ACHN (cell line): ENCODE measurements at regions not wholly inside any gene's neighbourhood (a gene's known extent, or its start where the extent isn't known, plus 50 kb on each side); places are given as distances from the start of the nearest gene placed in this dataset.

Source experiments
- DNase-seq: peaks from one replicate; pipeline ENCODE4 v3.0.0-alpha.2; 2015
- in situ Hi-C: cut with HindIII; loops from 2 replicates; pipeline ENCODE4 v1.10.0; 2017; ENCODE audit warnings: low sequenced_read_pairs, low pct_ligation_motif_present, low pct_unique_long_range_greater_than_20kb

- in situ Hi-C loops, result no loop called here
- DNase-seq, result no peak
These were observed 288.3 kb upstream of the RBFOX1 start for GRCh38 chr16:7044331-7044730.

- in situ Hi-C loops, result no loop called here
- no peak for DNase-seq
These were observed 294.2 kb upstream of the RBFOX1 start for GRCh38 chr16:7038475-7038874.

GRCh38 chr16:7037495-7037894 is 295.1 kb upstream of the RBFOX1 start:
- DNase-seq, result no peak
- in situ Hi-C loops, result no loop called here

- DNase-seq, result no peak
- in situ Hi-C loops, result no loop called here
These were observed 301.6 kb upstream of the RBFOX1 start for GRCh38 chr16:7031031-7031430.

GRCh38 chr16:7027401-7027800 is 305.2 kb upstream of the RBFOX1 start:
- in situ Hi-C loops, result no loop called here
- DNase-seq, result no peak

- DNase-seq, result no peak
- in situ Hi-C loops, result no loop called here
These were observed 306.0 kb upstream of the RBFOX1 start for GRCh38 chr16:7026639-7027038.

- DNase-seq, result peak; percentile 79
- in situ Hi-C loops, result no loop called here
These were observed 306.9 kb upstream of the RBFOX1 start for GRCh38 chr16:7025616-7026190.

GRCh38 chr16:7021653-7022275 is 310.9 kb upstream of the RBFOX1 start:
- in situ Hi-C loops, result no loop called here

GRCh38 chr16:7017006-7017662 is 315.5 kb upstream of the RBFOX1 start:
- in situ Hi-C loops, result no loop called here

More at GRCh38 chr16:7021653-7022275, 310.9 kb upstream of the RBFOX1 start:
- DNase-seq, result no peak

GRCh38 chr16:7014756-7015155 is 317.9 kb upstream of the RBFOX1 start:
- DNase-seq, result no peak
- in situ Hi-C loops, result no loop called here

More at GRCh38 chr16:7017006-7017662, 315.5 kb upstream of the RBFOX1 start:
- no peak for DNase-seq

GRCh38 chr16:7013990-7014389 is 318.7 kb upstream of the RBFOX1 start:
- peak; percentile 56 for DNase-seq
- in situ Hi-C loops, result no loop called here

GRCh38 chr16:7004266-7004665 is 328.4 kb upstream of the RBFOX1 start:
- no peak for DNase-seq
- in situ Hi-C loops, result no loop called here

- in situ Hi-C loops, result no loop called here
These were observed 339.1 kb upstream of the RBFOX1 start for GRCh38 chr16:6993544-6993943.

GRCh38 chr16:6988846-6989245 is 343.8 kb upstream of the RBFOX1 start:
- DNase-seq, result no peak
- in situ Hi-C loops, result no loop called here

More at GRCh38 chr16:6993544-6993943, 339.1 kb upstream of the RBFOX1 start:
- no peak for DNase-seq

- DNase-seq, result no peak
- in situ Hi-C loops, result no loop called here
These were observed 354.7 kb upstream of the RBFOX1 start for GRCh38 chr16:6977916-6978315.

- in situ Hi-C loops, result no loop called here
- no peak for DNase-seq
These were observed 355.4 kb upstream of the RBFOX1 start for GRCh38 chr16:6977291-6977690.

- no peak for DNase-seq
- in situ Hi-C loops, result no loop called here
These were observed 355.9 kb upstream of the RBFOX1 start for GRCh38 chr16:6976716-6977115.

GRCh38 chr16:6970171-6970857 is 362.3 kb upstream of the RBFOX1 start:
- DNase-seq, result no peak
- in situ Hi-C loops, result no loop called here

GRCh38 chr16:6969594-6969993 is 363.1 kb upstream of the RBFOX1 start:
- in situ Hi-C loops, result no loop called here
- DNase-seq, result peak; percentile 27
